ENCODE measurements at regions not wholly inside any gene's neighbourhood (a gene's known extent, or its start where the extent isn't known, plus 50 kb on each side); places are given as distances from the start of the nearest gene placed in this dataset.

DNA sequence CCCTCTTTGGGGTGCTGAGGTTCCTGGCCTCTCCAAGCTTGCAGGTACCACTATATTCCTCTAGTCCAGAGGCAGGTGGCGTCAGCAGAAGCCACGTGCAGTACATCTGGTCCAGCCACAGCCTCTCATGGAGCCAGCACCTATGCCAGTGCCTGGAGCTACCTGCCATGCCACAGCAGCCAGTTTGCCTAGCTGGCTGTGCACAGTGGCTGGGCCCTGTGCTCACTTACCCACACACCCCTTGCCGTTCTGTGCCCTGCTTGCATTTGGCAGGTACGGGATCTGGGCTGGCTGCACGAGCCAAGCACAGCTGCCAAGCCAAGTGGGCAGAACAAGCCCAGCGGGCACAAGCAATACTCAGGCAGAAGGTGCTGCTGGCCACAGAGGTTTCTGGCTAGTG, 601.1 kb downstream of the EPHA5 start:
- no peak for FAIRE-seq
- no peak for DNase-seq (ENCODE audit: insufficient read length, low spot score)

DNA sequence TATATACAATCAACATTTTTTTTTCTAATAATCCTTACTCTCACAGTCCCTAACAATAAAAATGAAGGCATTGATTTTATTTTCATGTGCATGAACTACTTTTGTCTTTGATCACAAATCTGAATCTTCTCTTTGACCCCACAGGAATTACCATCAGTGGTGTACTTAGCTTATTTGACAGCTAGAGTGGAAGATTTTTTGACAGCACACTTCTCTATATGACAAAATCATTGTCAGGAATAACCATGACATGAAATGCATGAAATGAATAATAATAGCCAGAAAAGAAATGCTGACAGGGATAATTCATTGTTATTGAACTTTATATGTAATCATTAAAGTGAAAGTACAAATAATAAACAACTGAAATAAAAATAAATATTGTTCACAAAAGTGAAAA, 604.2 kb downstream of the EPHA5 start:
- DNase-seq (ENCODE audit: insufficient read length, low spot score) (no peak), FAIRE-seq (no peak)
- TF ChIP-seq, protein P1, sequence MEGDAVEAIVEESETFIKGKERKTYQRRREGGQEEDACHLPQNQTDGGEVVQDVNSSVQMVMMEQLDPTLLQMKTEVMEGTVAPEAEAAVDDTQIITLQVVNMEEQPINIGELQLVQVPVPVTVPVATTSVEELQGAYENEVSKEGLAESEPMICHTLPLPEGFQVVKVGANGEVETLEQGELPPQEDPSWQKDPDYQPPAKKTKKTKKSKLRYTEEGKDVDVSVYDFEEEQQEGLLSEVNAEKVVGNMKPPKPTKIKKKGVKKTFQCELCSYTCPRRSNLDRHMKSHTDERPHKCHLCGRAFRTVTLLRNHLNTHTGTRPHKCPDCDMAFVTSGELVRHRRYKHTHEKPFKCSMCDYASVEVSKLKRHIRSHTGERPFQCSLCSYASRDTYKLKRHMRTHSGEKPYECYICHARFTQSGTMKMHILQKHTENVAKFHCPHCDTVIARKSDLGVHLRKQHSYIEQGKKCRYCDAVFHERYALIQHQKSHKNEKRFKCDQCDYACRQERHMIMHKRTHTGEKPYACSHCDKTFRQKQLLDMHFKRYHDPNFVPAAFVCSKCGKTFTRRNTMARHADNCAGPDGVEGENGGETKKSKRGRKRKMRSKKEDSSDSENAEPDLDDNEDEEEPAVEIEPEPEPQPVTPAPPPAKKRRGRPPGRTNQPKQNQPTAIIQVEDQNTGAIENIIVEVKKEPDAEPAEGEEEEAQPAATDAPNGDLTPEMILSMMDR (IDR thresholded peaks at IDR 0.05; ENCODE audit: insufficient read depth, missing control alignments) = no peak

More for the DNA sequence above, 601.1 kb downstream of the EPHA5 start:
- TF ChIP-seq, protein P1 (IDR thresholded peaks at IDR 0.05; ENCODE audit: insufficient read depth, missing control alignments) = no peak

DNA sequence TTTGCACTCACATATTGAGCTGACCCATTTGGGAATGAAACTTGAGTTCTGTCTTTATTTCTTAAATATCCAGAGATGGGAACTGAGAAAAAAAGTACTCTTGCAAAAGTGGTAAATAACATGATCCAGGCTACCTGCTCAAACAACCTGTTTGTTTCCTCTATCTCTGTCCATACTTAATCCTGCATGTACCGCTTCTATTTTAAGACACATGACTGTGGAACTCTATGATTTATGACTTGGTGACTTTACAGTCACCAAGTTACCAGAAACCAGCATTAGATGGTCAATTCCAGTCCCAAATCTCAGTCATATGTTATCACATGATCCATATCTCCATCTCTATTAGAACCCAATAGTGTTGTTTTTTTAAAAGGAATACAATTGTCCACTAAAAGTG, 606.7 kb downstream of the EPHA5 start:
- DNase-seq (ENCODE audit: insufficient read length, low spot score) (no peak), FAIRE-seq (no peak)
- TF ChIP-seq, protein P1 (IDR thresholded peaks at IDR 0.05; ENCODE audit: insufficient read depth, missing control alignments) = no peak

DNA sequence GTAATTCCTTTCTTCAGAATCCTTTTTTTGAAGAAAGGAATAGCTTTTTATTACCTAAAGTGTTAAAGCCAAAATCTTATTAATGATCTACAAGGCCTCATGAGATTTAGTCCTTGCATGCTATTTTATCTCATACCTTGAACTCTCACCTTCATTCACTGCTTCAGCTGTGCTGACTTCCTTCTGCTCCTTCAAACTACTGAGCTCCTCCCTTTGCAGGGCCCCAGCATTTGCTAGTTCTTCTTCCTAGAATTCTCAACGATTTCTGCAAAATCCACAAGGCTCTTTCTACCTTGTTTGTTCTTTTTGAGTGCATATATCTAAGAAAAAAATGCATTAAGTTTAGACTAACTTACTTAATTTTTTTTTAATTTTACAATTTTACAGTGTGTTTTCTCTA, 619.5 kb downstream of the EPHA5 start:
- FAIRE-seq = no peak
- no peak for DNase-seq (ENCODE audit: insufficient read length, low spot score)
- TF ChIP-seq, protein P1 (IDR thresholded peaks at IDR 0.05; ENCODE audit: insufficient read depth, missing control alignments) = no peak

DNA sequence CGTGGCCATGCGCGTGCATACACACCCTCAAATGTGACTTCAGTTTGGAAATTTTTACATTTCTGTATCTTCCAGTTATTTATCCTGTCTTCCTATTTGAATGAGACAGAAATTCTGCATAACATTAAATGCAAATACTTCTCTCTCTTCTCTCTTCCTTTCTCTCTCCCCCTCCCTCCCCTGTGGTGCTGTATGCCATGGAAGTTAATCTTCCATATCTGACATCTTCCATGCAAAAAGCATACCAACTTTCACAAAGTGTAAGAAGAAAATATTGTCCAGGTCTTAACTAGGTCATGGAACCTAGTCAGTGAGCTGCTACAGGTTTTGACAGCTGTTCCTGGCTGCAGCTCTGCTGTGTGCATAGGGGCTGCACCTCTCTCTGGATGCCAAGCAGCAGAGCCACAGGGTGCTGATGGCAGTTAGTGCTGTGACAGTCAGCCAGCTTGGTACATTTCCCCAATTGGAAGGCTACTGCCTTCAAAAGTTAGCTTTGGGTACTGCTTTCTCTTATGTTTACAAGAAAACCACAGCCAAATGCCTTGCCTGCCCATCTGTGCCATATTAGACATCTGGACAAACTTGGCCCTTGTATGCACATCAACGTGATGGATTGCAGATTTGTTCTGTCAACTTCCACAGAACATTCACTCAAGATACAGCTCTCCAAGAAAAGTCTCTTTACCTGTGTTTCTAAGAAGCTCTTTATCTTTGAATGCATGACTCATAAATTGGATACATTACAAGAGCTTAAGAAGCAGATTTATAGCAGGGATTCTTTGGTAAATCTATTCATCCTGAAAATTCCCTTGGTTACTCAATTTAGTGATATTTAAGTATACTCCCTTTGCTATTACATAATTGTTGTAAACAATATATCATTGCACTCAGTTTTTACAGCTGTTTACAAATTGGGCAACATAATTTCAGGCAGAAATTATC, 623.8 kb downstream of the EPHA5 start:
- no peak for FAIRE-seq
- TF ChIP-seq, protein P1 (IDR thresholded peaks at IDR 0.05; ENCODE audit: insufficient read depth, missing control alignments) = no peak
- no peak for DNase-seq (ENCODE audit: insufficient read length, low spot score)

DNA sequence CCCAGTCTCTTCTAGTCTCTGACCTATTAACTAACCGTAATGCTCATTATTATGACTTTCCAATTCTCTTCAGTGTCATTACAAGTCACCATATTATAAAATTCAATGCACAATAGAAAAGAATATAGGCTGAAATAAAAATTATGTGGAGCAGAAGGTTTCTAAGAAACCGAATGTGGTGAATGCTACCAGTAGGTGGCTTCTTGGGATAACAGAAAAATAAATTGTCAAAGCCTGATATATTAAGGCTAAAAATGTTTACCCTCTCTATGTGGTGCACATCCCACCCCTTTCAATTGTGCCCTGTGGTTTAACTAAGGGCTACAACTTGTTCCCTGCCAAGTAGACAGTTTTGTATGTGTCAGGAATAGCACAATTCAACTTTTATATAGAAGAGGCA, 624.6 kb upstream of the TECRL start:
- TF ChIP-seq, protein P1 (IDR thresholded peaks at IDR 0.05; ENCODE audit: insufficient read depth, missing control alignments) = no peak
- no peak for FAIRE-seq
- DNase-seq (ENCODE audit: insufficient read length, low spot score) = no peak

DNA sequence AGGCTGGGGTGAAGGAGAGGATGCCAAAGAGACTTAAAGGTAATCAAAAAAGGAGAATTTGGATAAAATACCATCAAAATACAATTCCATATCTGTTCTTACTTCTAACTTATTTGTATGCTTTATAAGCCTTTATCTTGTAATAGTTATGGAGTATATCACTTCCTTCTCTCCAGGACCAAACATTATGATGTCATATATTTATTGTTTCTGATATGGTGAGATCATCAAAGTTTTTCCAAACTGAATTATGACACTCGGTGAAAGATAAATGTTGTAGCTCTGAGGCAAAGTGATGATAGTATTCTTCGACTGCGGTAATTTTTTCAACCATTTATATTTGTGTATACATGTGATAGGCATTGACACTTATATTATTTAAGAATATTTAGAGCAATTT, 619.3 kb upstream of the TECRL start:
- no peak for FAIRE-seq
- TF ChIP-seq, protein P1 (IDR thresholded peaks at IDR 0.05; ENCODE audit: insufficient read depth, missing control alignments) = no peak

More for the DNA sequence above, 619.3 kb upstream of the TECRL start:
- no peak for DNase-seq (ENCODE audit: insufficient read length, low spot score)

All from D721Med (cell line).